Epithelial cell of esophagus (primary cell): ENCODE measurements at regions not wholly inside any gene's neighbourhood (a gene's known extent, or its start where the extent isn't known, plus 50 kb on each side); places are given as distances from the start of the nearest gene placed in this dataset.

ENCODE experiments used
- DNase-seq: peaks from one replicate; pipeline ENCODE4 v3.0.0; 2010; ENCODE audit warnings: low read depth
- H3K4me3 ChIP-seq: 2 replicates; pipeline ENCODE4 v1.5.1; 2011; ENCODE audit warnings: mild to moderate bottlenecking, low read length, control low read depth
- CTCF ChIP-seq: IDR thresholded peaks from 2 replicates; pipeline ENCODE4 v1.5.1; 2011; ENCODE audit warnings: low read depth, mild to moderate bottlenecking, low read length, control low read depth, inconsistent platforms; ENCODE audit not compliant: insufficient read depth; ENCODE audit errors: missing control alignments

DNA sequence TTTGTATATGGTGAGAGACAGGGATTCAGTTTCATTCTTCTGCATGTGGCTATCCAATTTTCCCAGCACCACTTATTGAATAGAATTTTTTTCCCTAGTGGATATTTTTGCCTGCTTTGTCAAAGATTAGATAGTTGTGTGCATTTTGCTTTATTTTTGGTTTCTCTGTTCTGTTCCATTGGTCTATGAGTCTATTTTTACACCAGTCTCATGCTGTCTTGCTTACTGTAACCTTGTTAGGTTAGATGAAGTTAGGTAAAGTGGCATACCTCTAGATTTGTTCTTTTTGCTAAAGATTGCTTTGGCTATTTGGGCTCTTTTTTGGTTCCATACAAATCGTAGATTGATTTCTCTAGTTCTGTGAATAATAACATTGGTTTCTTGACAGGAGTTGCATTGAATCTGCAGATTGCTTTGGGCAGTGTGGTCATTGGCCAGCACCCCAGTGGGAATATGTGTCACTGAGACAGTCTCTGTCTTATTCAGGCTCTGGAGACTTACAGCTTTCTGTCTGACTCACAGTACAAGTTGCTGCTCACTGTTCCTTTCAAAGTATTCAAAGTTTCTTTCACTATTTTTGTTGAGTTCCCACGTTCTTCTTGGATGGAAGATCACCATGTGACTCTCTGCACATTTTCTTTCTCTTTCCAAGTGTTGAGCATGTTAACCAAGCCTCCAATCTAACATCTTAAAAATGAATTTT, 709.1 kb downstream of the CDH11 start:
- peak; percentile 60 for DNase-seq
- no peak for TF ChIP-seq CTCF

DNA sequence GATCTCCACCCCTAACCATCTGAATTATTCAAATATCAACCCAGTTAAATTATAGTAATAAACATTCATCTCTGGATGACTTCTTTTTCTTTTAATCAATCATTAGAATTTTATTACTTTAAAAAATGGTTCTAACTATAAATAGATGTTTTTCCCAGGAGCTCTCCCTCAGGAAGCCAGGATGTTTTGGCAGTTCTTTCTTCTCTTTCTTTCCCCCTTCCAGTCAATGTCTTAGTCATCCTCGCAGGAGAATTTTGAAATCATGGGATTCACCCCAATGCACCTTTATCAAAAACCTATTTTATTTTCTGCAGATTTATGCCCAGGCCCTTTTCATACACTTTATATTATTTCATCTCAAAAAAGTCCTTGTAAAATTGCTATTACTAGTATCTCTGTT, 711.6 kb downstream of the CDH11 start:
- no peak for DNase-seq
- H3K4me3 ChIP-seq, result no peak overlapping the region
- no peak for TF ChIP-seq CTCF

More for the DNA sequence above, 709.1 kb downstream of the CDH11 start:
- H3K4me3 ChIP-seq, result no peak overlapping the region

DNA sequence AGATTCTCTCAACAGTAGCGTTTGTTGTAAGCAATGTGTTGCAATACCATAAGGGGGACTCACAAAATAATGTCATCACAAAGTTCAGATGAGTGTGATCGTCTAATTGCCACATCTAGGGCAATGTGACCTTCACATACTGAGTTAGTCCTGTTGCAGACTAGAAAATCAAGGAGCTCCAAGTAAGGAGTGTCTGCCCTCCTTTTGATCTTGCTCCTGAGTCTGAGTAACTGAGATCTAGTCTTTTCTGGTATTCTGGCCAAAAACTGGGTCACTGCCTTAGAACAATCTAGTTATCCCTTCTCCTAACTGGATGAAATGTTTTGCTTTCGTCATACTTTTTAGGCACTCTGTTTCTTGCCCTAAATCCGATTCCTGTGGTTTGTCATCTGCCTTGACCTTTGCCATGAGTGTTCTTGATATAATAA, 712.1 kb downstream of the CDH11 start:
- TF ChIP-seq CTCF, result no peak
- H3K4me3 ChIP-seq, result no peak overlapping the region
- no peak for DNase-seq

GRCh38 chr16:64408699-64409098, 713.2 kb downstream of the CDH11 start:
- TF ChIP-seq CTCF, result no peak
- DNase-seq, result no peak
- H3K4me3 ChIP-seq, result no peak overlapping the region

- H3K4me3 ChIP-seq, result no peak overlapping the region
- no peak for TF ChIP-seq CTCF
- DNase-seq, result no peak
Observed at GRCh38 chr16:64406770-64407181, 715.1 kb downstream of the CDH11 start.

DNA sequence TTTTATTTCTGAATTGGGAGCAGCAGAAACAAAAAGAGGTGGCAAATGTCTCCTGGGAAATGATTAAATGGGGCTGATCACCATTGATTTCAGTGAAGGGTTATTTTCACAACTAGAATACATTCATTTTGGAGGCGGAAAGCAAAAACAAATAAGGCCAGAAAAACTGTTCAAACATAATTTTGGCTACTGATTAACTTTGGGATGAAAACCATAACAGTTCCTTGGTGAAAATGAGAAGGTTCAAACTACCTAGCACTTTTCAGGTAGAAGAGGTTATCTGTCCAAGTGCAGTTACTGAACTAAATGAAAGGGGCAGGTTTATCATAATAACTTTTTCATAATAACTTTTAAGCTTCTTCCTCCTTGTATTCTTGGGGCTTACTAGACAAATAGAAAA, 718.5 kb downstream of the CDH11 start:
- DNase-seq, result no peak

More for the DNA sequence above, 718.5 kb downstream of the CDH11 start:
- H3K4me3 ChIP-seq, result no peak overlapping the region
- TF ChIP-seq CTCF, result no peak
